ELR (cell line): ENCODE measurements at regions not wholly inside any gene's neighbourhood (a gene's known extent, or its start where the extent isn't known, plus 50 kb on each side); places are given as distances from the start of the nearest gene placed in this dataset.
"Not testable (repeated sequence)": the region's sequence is repeated elsewhere in the genome, so short reads cannot be mapped to it uniquely, and the experiment has no call there.

Source experiments
- DNase-seq: peaks from one replicate; pipeline ENCODE4 v3.0.0-alpha.2; 2015; ENCODE audit warnings: low read depth

- no peak for DNase-seq
These were observed 150.6 kb downstream of the SI start for GRCh38 chr3:164927728-164928127.

DNA sequence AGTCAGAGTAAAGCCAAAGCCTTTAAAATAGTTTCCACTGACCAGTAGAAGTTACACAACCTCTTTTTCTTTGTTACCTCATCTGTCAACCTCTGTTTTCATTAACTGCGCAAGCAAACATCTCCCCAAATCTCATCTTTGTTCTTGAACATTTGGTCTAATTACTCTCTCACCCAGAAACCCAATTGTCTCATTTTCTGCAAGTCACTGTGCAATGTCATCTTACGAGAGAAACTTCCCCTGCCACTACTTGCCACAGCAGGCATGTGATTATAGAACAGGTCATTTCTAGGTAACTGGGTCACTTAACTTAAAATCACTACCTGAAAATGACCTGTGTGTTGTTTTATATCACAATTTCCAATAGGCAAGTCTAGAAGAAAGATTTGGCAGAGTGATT is 159.4 kb downstream of the SI start:
- DNase-seq: no peak

- DNase-seq: no peak
These were observed 165.4 kb downstream of the SI start for GRCh38 chr3:164912916-164913315.

- DNase-seq: peak; percentile 17
These were observed 174.4 kb downstream of the SI start for GRCh38 chr3:164903820-164904451.

GRCh38 chr3:164897342-164897741 is 181.0 kb downstream of the SI start:
- no peak for DNase-seq

- no peak for DNase-seq
These were observed 188.2 kb downstream of the SI start for GRCh38 chr3:164890061-164890460.

DNA sequence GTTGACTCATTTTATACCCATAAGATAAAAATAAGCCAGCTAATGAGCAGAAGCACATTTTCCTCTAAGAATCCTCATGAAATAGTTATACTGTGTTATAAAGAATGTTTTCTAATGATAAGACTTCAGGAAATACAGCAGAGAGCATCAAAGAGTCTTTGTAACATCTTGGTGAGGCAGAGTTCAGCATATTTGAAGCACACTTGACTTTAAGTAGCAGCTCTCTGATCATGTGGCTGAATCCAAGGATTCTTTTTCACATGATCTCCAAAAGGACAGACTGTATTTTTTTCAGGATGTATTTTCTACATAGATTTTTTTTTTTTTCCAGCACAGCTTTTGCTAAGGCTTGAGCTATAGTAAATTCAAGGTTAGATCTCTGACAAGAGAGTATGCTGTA is 195.1 kb downstream of the SI start:
- DNase-seq: peak; percentile 18

- DNase-seq: peak; percentile 38
These were observed 199.1 kb downstream of the SI start for GRCh38 chr3:164879201-164879600.

- no peak for DNase-seq
These were observed 213.8 kb downstream of the SI start for GRCh38 chr3:164864454-164864853.

DNA sequence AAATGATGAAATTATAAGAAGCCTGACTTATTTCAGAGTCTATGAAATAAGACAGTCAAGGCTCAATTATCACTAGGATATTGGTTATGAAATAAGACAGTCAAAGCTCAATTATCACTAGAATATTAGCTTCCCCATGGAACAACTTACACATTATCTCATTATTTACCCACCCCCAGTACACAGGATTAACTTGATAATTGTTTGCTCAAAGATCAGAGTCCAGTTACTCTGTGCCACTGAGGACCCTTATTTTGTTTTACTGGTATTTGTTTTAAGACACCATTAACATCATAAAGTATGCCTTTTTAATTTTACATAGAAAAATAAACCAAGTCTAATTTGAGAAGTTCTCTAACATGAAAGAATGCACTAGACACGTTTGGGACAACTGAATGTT is 225.4 kb downstream of the SI start:
- DNase-seq: no peak

DNA sequence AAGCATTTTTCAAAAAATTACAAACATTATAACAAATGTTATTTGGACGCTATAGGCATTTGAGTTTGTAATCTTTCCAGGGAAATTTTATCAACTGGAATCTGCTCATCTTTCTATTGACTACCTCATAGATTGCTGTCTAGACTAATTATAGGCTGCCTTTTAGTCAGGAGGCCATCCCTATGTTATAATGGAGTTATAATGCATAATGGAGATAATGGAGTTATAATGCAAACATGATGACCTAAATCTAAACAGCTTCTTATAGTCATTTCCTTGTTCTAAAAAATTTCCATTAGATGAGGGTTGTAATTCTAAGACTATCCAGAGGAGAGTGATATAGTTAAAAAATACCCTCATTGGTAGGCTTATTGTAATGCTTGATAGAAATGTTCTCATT is 226.4 kb downstream of the SI start:
- no peak for DNase-seq

DNA sequence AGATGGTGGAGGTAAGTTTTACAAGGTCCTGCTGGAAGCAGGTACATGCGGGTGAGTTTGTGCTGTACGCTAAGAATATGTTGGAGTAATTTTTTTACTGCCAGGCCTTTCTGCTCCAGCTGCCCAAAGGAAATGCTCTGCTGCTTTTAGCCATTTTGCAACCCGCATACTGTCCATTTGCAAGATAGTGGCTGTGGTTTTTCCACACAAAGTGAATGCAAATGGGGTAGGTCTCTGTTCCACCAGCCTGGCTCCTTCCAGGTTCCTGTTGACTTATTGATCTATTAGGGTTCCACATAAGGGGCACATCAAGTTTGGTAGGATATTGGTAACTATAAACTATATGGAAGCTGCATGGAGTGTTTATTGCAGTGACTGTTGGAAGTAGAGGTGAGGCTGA is 227.1 kb downstream of the SI start:
- no peak for DNase-seq

DNA sequence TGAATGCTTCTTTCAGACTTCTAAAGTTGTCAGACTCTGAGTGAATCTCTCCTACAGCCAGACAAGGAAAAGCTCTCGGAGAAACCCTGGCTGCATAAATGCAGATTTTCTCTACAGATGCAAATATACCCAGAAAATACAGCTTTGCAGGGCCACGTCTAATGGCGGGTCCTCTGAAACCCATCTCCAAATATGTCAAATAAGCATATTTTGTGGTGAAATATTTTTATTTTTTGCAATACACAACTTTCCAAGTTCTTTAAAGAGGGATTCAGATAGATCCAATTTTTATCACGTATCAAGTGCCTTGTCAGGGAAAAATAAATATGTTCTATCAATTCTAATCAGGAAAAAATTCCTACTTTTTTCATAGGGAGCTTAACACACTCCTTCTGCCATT is 229.4 kb downstream of the SI start:
- DNase-seq: no peak

GRCh38 chr3:164845739-164846138 is 232.6 kb downstream of the SI start:
- DNase-seq: peak; percentile 38

- peak; percentile 67 for DNase-seq
These were observed 246.1 kb downstream of the SI start for GRCh38 chr3:164832216-164832615.

DNA sequence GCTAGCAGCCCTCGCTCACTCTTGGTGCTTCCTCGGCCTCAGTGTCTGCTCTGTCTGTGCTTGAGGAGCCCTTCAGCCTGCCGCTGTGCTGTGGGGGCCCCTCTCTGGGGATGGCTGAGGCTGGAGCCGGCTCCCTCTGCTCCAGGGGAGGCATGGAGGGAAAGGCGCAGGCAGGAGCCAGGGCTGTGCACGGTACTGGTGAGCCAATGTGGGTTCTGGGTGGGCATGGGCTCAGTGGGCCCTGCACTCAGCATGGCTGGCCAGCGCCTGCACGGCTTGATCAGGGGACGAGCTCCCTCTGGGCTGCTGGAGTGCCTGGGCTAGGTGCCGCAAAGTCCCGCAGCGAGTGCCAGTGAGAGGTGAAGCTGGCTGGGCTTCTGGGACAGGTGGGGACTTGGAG is 260.0 kb downstream of the SI start:
- DNase-seq: no peak

DNA sequence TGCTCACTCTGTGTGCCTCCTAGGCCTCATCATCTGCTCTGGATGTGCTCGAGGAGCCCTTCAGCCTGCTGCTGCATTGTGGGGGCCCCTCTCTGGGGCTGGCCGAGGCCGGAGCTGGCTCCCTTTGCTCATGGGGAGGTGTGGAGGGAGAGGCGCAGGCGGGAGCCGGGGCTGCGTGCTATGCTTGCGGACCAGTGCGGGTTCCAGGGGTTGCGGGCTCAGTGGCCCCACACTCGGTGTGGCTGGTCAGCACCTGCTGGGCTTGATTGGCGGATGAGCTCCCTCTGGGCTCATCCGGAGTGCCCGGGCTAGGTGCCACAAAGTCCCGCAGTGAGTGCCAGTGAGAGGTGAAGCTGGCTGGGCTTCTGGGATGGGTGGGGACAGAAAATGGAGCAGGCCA is 264.2 kb downstream of the SI start:
- DNase-seq: no peak

DNA sequence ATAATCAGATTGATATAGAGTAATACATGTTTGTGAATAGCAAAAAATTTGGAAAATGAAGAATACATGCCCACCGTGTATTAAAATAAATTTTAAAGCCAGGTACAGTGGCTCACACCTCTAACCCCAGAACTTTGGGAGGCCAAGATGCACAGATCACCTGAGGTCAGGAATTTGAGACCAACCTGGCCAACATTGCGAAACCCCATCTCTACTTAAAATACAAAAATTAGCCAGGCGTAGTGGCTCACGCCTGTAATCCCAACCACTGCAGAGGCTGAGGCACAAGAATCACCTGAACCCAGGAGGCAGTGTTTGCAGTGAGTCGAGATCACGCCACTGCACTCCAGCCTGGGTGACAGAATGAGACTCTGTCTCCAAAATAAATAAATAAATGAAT is 266.3 kb downstream of the SI start:
- no peak for DNase-seq

DNA sequence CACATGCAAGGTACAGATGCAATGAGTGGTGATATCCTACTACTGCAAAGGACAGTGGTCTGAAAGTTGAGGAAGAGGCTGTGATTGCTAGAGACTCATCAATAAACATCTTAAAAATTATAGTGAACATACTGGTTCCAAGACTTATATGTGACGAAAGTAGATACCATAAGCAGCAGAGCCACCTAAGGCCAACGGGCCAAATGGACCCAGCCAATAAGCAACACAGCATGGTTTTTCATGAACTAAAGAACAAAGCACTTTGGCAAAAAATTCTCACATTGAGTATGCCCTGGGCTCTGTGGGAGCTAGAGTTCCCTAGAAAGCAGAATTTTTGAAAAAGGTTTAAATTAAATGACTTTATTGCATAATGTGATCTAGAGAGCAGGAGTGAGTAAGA is 272.1 kb downstream of the SI start:
- peak; percentile 48 for DNase-seq

GRCh38 chr3:164794099-164794498 is 284.2 kb downstream of the SI start:
- no peak for DNase-seq

- DNase-seq: no peak
These were observed 287.0 kb downstream of the SI start for GRCh38 chr3:164791263-164791662.

DNA sequence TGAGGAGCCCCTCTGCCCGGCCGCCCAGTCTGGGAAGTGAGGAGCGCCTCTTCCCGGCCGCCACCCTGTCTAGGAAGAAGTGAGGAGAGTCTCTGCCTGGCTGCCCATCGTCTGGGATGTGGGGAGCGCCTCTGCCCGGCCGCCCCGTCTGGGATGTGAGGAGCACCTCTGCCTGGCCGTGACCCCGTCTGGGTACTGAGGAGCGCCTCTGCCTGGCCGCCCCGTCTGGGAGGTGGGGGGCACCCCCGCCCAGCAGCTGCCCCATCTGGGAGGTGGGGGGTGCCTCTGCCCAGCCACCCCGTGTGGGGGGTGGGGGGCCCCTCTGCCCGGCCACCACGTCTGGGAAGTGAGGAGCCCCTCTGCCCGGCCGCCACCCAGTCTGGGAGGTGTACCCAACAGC is 293.9 kb downstream of the SI start:
- not testable (repeated sequence) for DNase-seq

DNA sequence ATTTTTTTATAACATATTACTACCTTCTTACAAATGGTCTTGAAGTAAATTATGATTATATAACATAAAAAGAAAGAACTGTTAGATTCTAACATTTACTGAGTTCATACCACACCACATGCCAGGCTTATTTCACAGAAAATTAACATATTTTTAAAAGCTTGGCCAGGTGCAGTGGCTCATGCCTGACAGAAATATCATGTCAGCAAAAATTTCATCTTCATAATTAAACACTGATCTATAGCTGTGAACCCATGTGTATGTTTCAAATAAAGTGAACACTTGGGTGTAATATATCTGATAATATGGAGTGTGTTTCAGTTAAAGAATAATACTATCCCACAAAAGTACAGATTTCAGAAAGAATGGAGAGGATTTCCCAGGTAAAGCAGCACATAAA is 296.5 kb downstream of the SI start:
- no peak for DNase-seq

DNA sequence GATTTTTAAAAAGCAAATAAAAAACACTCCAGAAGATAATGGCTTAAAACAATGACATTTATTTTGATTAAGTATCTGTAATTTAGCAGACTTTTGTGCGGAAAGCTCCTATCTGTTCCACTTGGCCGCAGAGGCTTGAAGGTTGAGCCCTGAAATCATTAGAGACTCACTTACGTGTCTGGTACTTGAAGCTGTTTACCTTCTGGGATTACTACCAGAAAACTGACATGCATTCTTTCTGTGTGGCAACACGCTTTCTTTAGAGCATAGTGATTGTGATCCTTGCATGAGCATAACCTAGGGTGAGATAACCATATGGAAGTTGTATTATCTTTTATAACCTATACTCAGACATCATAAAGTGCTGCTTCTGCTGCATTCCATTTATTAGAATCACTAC is 298.5 kb downstream of the SI start:
- DNase-seq: peak; percentile 29

DNA sequence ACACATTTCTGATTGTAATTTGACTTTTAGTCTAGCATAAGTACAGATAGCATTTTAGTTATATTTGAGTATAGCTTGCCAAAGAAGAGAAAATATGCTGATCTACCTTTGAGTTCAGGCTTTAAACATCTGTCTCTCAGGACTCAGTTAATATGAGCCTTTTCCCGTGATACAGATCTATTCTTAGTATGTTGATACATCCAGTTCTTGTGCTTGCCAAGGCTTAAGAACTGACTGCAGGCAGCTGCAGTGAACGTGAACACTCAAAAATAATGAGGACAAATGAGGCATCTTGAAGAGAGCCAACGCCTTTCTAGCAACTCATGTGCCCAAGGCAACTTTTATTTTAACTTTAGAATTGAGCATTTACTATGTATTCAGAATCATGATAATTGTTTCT is 325.5 kb downstream of the SI start:
- DNase-seq: no peak
